ENCODE measurements at regions not wholly inside any gene's neighbourhood (a gene's known extent, or its start where the extent isn't known, plus 50 kb on each side); places are given as distances from the start of the nearest gene placed in this dataset.

GRCh38 chr2:235195921-235196320, 244.1 kb downstream of the SH3BP4 start (continued):
- TF ChIP-seq CTBP2 (IDR thresholded peaks at IDR 0.05; ENCODE audit: borderline replicate concordance, insufficient read depth, insufficient read length, low read length) (no peak), E2F6 (IDR thresholded peaks at IDR 0.05) (no peak), MAFK (IDR thresholded peaks at IDR 0.05; ENCODE audit: low read depth, low read length) (no peak), CBX8 (IDR thresholded peaks at IDR 0.05; ENCODE audit: borderline replicate concordance, low read depth, low read length) (no peak), TAF1 (IDR thresholded peaks at IDR 0.05; ENCODE audit: low read depth, low read length) (no peak), KDM5A (IDR thresholded peaks at IDR 0.05; ENCODE audit: low read length) (no peak)
